ENCODE measurements at regions not wholly inside any gene's neighbourhood (a gene's known extent, or its start where the extent isn't known, plus 50 kb on each side); places are given as distances from the start of the nearest gene placed in this dataset.

- TF ChIP-seq CTCF (IDR thresholded peaks at IDR 0.05; ENCODE audit: low read length) (no peak), EZH2phosphoT487 (IDR thresholded peaks at IDR 0.05; ENCODE audit: low read length) (no peak), EZH2 (optimal IDR thresholded peaks at IDR 0.05; ENCODE audit: low read depth, low read length) (no peak)
These were observed 135.8 kb upstream of the NEDD9 start for GRCh38 chr6:11368264-11368663.

GRCh38 chr6:11367638-11368199 is 135.3 kb upstream of the NEDD9 start:
- no peaks in the 10 kb centered on the region for H3K36me3 ChIP-seq (replicated peaks; ENCODE audit: insufficient read depth, low read length)
- TF ChIP-seq CTCF (IDR thresholded peaks at IDR 0.05; ENCODE audit: low read length) (no peak), EZH2phosphoT487 (IDR thresholded peaks at IDR 0.05; ENCODE audit: low read length) (no peak), EZH2 (optimal IDR thresholded peaks at IDR 0.05; ENCODE audit: low read depth, low read length) (no peak)
- H3K9me2 ChIP-seq (replicated peaks; ENCODE audit: insufficient read depth, low read length) = no peaks in the 10 kb centered on the region
- peaks cover 5% of the 10 kb centered on the region; the same call in 1 of the 2 replicates for H3F3A ChIP-seq (ENCODE audit: insufficient read depth, low read length)
- H3K27ac ChIP-seq (ENCODE audit: low read length) = no peak overlapping the region
- no peak overlapping the region for H3K4me3 ChIP-seq (ENCODE audit: low read length)
- H3K9ac ChIP-seq (ENCODE audit: low read length) = no peak overlapping the region
- H4K20me1 ChIP-seq (ENCODE audit: insufficient read depth, low read length) = no peaks in the 10 kb centered on the region
- H3K9me3 ChIP-seq (replicated peaks; ENCODE audit: insufficient read depth, low read length) = no peaks in the 10 kb centered on the region
- no peak overlapping the region for H2AFZ ChIP-seq (ENCODE audit: low read length)
- DNase-seq = no peak
- no peaks in the 10 kb centered on the region for H3K27me3 ChIP-seq (replicated peaks; ENCODE audit: insufficient read depth, low read length)
- peaks cover 17% of the 10 kb centered on the region for H3K4me1 ChIP-seq (ENCODE audit: low read length)
- peaks cover 82% of the 10 kb centered on the region for H3K79me2 ChIP-seq (ENCODE audit: low read length)
- no peak overlapping the region for H3K4me2 ChIP-seq (ENCODE audit: low read depth, low read length)

More at GRCh38 chr6:11368264-11368663, 135.8 kb upstream of the NEDD9 start:
- Histone ChIP-seq H3K4me3 (ENCODE audit: low read length) (no peak overlapping the region), H3K9ac (ENCODE audit: low read length) (no peak overlapping the region), H3K4me2 (ENCODE audit: low read depth, low read length) (no peak overlapping the region), H3K36me3 (replicated peaks; ENCODE audit: insufficient read depth, low read length) (no peaks in the 10 kb centered on the region), H3K9me3 (replicated peaks; ENCODE audit: insufficient read depth, low read length) (no peaks in the 10 kb centered on the region), H3K4me1 (ENCODE audit: low read length) (peaks cover 17% of the 10 kb centered on the region), H3F3A (ENCODE audit: insufficient read depth, low read length) (peaks cover 5% of the 10 kb centered on the region; the same call in 1 of the 2 replicates), H2AFZ (ENCODE audit: low read length) (no peak overlapping the region), H3K79me2 (ENCODE audit: low read length) (peaks cover 82% of the 10 kb centered on the region), H3K27ac (ENCODE audit: low read length) (no peak overlapping the region), H3K27me3 (replicated peaks; ENCODE audit: insufficient read depth, low read length) (no peaks in the 10 kb centered on the region), H4K20me1 (ENCODE audit: insufficient read depth, low read length) (no peaks in the 10 kb centered on the region), H3K9me2 (replicated peaks; ENCODE audit: insufficient read depth, low read length) (no peaks in the 10 kb centered on the region)
- no peak for DNase-seq

GRCh38 chr6:11366934-11367637 is 134.6 kb upstream of the NEDD9 start:
- Histone ChIP-seq H3K4me2 (ENCODE audit: low read depth, low read length) (peak overlapping the region; percentile 46), H3F3A (ENCODE audit: insufficient read depth, low read length) (peaks cover 5% of the 10 kb centered on the region; the same call in 1 of the 2 replicates), H3K27me3 (replicated peaks; ENCODE audit: insufficient read depth, low read length) (no peaks in the 10 kb centered on the region), H3K4me1 (ENCODE audit: low read length) (peaks cover 17% of the 10 kb centered on the region), H2AFZ (ENCODE audit: low read length) (no peak overlapping the region), H3K27ac (ENCODE audit: low read length) (peak overlapping the region; percentile 30; the same call in 1 of the 2 replicates), H3K9ac (ENCODE audit: low read length) (no peak overlapping the region), H4K20me1 (ENCODE audit: insufficient read depth, low read length) (no peaks in the 10 kb centered on the region), H3K9me2 (replicated peaks; ENCODE audit: insufficient read depth, low read length) (no peaks in the 10 kb centered on the region), H3K4me3 (ENCODE audit: low read length) (peak overlapping the region; percentile 11; the same call in 1 of the 2 replicates), H3K9me3 (replicated peaks; ENCODE audit: insufficient read depth, low read length) (no peaks in the 10 kb centered on the region), H3K36me3 (replicated peaks; ENCODE audit: insufficient read depth, low read length) (no peaks in the 10 kb centered on the region), H3K79me2 (ENCODE audit: low read length) (peaks cover 82% of the 10 kb centered on the region)
- no peak for TF ChIP-seq EZH2 (optimal IDR thresholded peaks at IDR 0.05; ENCODE audit: low read depth, low read length)
- no peak for TF ChIP-seq EZH2phosphoT487 (IDR thresholded peaks at IDR 0.05; ENCODE audit: low read length)
- no peak for DNase-seq
